GM18526 (cell line): ENCODE measurements at regions not wholly inside any gene's neighbourhood (a gene's known extent, or its start where the extent isn't known, plus 50 kb on each side); places are given as distances from the start of the nearest gene placed in this dataset.

Source experiments
- POLR2A ChIP-seq: IDR thresholded peaks from 3 replicates; pipeline ENCODE4 v1.6.1; 2011; ENCODE audit not compliant: insufficient read length; ENCODE audit errors: extremely low read depth

- TF ChIP-seq POLR2A, result no peak
Observed at GRCh38 chr15:99509686-99510461, 55.9 kb upstream of the MEF2A start.

GRCh38 chr15:99511531-99511865 is 54.3 kb upstream of the MEF2A start:
- no peak for TF ChIP-seq POLR2A

GRCh38 chr15:99511866-99512661 is 53.7 kb upstream of the MEF2A start:
- no peak for TF ChIP-seq POLR2A

GRCh38 chr15:99514306-99514705 is 51.5 kb upstream of the MEF2A start:
- TF ChIP-seq POLR2A, result no peak
